ENCODE measurements at regions not wholly inside any gene's neighbourhood (a gene's known extent, or its start where the extent isn't known, plus 50 kb on each side); places are given as distances from the start of the nearest gene placed in this dataset.

DNA sequence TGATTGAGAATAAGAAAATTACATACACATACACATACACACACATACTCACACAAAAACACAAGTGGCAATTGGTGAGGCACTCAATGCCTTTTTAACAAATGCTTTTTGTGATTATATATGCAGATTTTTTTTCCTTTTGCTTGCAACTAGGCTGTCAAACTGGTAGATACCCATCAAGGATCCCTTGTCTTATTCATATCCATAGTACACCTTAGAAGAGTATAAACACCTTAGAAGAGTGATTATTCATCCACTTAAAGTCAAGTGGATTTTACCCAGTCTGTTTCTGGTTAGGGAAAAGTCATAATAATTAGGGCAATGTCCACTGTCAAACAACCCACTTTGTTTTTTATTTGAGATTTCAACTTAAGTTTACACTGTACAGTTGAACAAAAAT is 1773.4 kb upstream of the MIR17HG start:
- H3K27ac Mint-ChIP-seq: no peak overlapping the region
- peaks cover 7% of the 10 kb centered on the region for H3K9me3 Mint-ChIP-seq
- ATAC-seq (ENCODE audit: low read depth) (no peak), DNase-seq (no peak)
- POLR2A ChIA-PET: no interaction called here
- no peaks in the 10 kb centered on the region for H3K36me3 Mint-ChIP-seq (ENCODE audit: low read depth)
- intact Hi-C loops (cut with micrococcal nuclease): no loop called here
- H3K4me1 Mint-ChIP-seq: no peaks in the 10 kb centered on the region
- CTCF ChIA-PET: no interaction called here
- H3K4me3 Mint-ChIP-seq: no peak overlapping the region
- no peaks in the 10 kb centered on the region for H3K27me3 Mint-ChIP-seq
- TF ChIP-seq, protein P1, sequence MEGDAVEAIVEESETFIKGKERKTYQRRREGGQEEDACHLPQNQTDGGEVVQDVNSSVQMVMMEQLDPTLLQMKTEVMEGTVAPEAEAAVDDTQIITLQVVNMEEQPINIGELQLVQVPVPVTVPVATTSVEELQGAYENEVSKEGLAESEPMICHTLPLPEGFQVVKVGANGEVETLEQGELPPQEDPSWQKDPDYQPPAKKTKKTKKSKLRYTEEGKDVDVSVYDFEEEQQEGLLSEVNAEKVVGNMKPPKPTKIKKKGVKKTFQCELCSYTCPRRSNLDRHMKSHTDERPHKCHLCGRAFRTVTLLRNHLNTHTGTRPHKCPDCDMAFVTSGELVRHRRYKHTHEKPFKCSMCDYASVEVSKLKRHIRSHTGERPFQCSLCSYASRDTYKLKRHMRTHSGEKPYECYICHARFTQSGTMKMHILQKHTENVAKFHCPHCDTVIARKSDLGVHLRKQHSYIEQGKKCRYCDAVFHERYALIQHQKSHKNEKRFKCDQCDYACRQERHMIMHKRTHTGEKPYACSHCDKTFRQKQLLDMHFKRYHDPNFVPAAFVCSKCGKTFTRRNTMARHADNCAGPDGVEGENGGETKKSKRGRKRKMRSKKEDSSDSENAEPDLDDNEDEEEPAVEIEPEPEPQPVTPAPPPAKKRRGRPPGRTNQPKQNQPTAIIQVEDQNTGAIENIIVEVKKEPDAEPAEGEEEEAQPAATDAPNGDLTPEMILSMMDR (IDR thresholded peaks at IDR 0.05): no peak

DNA sequence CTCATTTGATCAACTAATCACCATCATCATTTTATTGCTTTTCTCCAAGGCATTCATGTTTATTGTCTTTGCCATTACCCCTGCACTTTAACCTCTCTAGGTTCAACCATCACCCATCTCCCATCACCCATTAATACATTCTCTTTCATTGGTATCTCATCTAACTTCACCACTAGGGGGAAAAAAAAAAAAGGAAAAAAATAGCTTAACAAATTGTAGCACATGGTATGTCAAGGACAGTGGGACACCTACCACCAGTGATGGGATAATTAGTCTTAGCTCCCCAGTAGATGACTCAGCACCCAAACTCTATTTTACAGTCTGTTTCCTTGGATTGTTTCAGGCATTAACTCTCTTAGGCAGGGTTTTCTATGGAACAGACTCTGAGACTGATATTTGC is 1770.2 kb upstream of the MIR17HG start:
- intact Hi-C loops (cut with micrococcal nuclease): no loop called here
- CTCF ChIA-PET: no interaction called here
- TF ChIP-seq, protein P1 (IDR thresholded peaks at IDR 0.05): no peak
- ATAC-seq (ENCODE audit: low read depth) (no peak), DNase-seq (no peak)
- Mint-ChIP-seq H3K27ac (no peak overlapping the region), H3K9me3 (peaks cover 3% of the 10 kb centered on the region), H3K4me3 (no peak overlapping the region), H3K27me3 (no peaks in the 10 kb centered on the region), H3K4me1 (no peaks in the 10 kb centered on the region), H3K36me3 (ENCODE audit: low read depth) (no peaks in the 10 kb centered on the region)
- POLR2A ChIA-PET: no interaction called here

DNA sequence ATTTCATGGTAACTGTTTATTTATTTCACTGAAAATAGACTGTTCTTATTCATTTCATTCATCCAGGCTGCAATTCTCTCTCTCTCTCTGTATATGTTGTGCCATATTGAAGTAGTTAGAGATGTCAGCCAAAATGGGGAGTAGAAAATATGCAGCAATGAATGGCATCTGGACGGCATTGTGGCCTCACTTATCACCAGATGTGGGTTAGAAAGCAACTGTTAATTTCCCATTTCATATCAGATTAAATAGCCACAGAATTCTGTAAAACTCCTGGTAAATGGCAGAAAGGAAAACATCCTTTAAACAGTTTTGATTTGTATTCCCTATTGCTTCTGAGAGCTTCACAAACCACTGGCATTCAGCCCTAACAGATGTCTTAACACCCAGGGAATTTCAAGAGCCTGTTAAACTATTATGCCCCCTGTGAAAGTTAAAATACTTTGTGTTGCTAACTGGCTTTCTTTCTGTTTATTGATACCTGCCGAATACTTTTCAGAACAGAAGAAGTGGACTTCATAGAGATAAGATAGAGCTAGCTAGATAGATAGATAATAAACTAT is 1763.3 kb upstream of the MIR17HG start:
- ATAC-seq (ENCODE audit: low read depth) (no peak), DNase-seq (no peak)
- TF ChIP-seq, protein P1 (IDR thresholded peaks at IDR 0.05): no peak
- no peaks in the 10 kb centered on the region for H3K36me3 Mint-ChIP-seq (ENCODE audit: low read depth)
- intact Hi-C loops (cut with micrococcal nuclease): no loop called here
- H3K9me3 Mint-ChIP-seq: peaks cover 10% of the 10 kb centered on the region
- no peak overlapping the region for H3K27ac Mint-ChIP-seq
- CTCF ChIA-PET: no interaction called here
- POLR2A ChIA-PET: no interaction called here
- no peak overlapping the region for H3K4me3 Mint-ChIP-seq
- H3K27me3 Mint-ChIP-seq: no peaks in the 10 kb centered on the region
- H3K4me1 Mint-ChIP-seq: no peaks in the 10 kb centered on the region

DNA sequence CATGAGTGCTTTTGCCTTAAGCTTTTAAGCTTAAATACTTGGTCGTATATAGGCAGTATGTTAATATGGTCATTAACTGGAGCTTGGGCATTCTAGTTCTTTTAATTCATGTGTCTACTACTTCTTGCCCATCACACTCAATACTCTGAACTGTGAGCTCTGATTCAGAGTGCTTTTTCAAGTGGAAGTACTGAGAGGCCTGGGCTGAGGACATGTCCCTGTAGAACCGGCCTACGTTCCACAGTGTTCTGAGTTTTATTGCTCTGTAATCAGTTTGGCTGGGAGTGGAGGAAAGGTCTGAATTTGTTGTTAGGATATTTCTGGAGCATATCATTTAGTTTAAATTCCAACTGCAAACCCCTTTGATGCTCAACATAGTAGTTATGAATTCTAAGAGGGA is 1744.8 kb upstream of the MIR17HG start:
- H3K4me3 Mint-ChIP-seq: no peak overlapping the region
- no peak overlapping the region for H3K27ac Mint-ChIP-seq
- ATAC-seq (ENCODE audit: low read depth) (no peak), DNase-seq (no peak)
- TF ChIP-seq, protein P1 (IDR thresholded peaks at IDR 0.05): no peak
- H3K9me3 Mint-ChIP-seq: peaks cover 6% of the 10 kb centered on the region
- intact Hi-C loops (cut with micrococcal nuclease): no loop called here
- no peaks in the 10 kb centered on the region for H3K4me1 Mint-ChIP-seq
- H3K36me3 Mint-ChIP-seq (ENCODE audit: low read depth): no peaks in the 10 kb centered on the region
- ChIA-PET CTCF (no interaction called here), POLR2A (no interaction called here)
- H3K27me3 Mint-ChIP-seq: no peaks in the 10 kb centered on the region

DNA sequence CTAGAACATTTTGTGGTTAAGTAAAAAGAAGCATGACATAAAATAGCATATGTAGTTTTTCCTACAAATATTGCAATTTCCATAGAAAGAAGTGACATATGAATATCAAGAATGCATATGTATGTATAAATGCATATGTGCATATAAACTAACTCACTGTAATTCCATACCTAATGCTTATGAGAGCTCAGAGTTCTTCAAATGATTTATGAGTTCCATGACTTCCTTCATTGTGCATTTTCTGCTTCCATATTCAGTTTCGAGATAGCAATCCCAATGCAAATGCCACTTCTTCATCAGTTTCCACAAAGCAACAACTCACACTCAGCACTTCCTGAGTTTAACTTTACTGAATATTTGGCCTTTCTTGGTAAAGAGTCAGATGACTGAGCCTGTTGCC is 1744.3 kb upstream of the MIR17HG start:
- POLR2A ChIA-PET: no interaction called here
- no peaks in the 10 kb centered on the region for H3K36me3 Mint-ChIP-seq (ENCODE audit: low read depth)
- peaks cover 9% of the 10 kb centered on the region for H3K9me3 Mint-ChIP-seq
- H3K27me3 Mint-ChIP-seq: no peaks in the 10 kb centered on the region
- TF ChIP-seq, protein P1 (IDR thresholded peaks at IDR 0.05): no peak
- H3K4me1 Mint-ChIP-seq: no peaks in the 10 kb centered on the region
- no peak overlapping the region for H3K27ac Mint-ChIP-seq
- intact Hi-C loops (cut with micrococcal nuclease): no loop called here
- CTCF ChIA-PET: no interaction called here
- no peak for ATAC-seq (ENCODE audit: low read depth)
- no peak for DNase-seq
- no peak overlapping the region for H3K4me3 Mint-ChIP-seq
